Right ventricle myocardium inferior (tissue), 1 donor: ENCODE measurements at regions not wholly inside any gene's neighbourhood (a gene's known extent, or its start where the extent isn't known, plus 50 kb on each side); places are given as distances from the start of the nearest gene placed in this dataset.
"Not testable (repeated sequence)": the region's sequence is repeated elsewhere in the genome, so short reads cannot be mapped to it uniquely, and the experiment has no call there.

Source experiments
- ATAC-seq: fragments of 200-7000 bp; cut with Tn5 transposase; one replicate; pipeline ENCODE4 v1.9.1; 2020; ENCODE audit warnings: mild to moderate bottlenecking, moderate library complexity
- DNase-seq: peaks from one replicate; pipeline ENCODE4 v3.0.0; 2021; ENCODE audit errors: missing footprints
- intact Hi-C: fragments of 100-400 bp; cut with DNase I; formaldehyde crosslinking; loops from one replicate; pipeline ENCODE4 v1.11.0; 2022
- donor health status: DM: no; HTN: yes; CAD: no; lungs with severe emphysema.

DNA sequence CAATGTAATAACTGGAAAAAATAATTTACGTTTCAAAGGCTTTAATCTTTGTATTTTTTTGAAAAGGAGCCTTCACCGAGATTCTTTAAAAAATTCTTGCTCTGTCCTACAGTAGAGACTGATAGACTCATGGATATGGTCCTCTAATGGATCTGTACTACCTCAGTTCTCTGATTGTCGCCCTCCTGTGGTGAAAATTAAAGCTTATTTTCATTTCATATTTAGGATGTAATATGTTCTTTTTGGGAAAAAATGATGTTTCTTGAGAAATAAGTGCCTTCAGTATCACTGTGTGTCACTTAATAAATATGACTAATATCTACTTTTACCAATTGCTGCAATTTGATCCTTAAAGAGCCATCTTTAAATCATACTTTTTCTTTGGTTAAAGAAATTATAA, 4593.3 kb upstream of the OR11H1 start:
- DNase-seq, ATAC-seq, intact Hi-C loops: not testable (repeated sequence)

DNA sequence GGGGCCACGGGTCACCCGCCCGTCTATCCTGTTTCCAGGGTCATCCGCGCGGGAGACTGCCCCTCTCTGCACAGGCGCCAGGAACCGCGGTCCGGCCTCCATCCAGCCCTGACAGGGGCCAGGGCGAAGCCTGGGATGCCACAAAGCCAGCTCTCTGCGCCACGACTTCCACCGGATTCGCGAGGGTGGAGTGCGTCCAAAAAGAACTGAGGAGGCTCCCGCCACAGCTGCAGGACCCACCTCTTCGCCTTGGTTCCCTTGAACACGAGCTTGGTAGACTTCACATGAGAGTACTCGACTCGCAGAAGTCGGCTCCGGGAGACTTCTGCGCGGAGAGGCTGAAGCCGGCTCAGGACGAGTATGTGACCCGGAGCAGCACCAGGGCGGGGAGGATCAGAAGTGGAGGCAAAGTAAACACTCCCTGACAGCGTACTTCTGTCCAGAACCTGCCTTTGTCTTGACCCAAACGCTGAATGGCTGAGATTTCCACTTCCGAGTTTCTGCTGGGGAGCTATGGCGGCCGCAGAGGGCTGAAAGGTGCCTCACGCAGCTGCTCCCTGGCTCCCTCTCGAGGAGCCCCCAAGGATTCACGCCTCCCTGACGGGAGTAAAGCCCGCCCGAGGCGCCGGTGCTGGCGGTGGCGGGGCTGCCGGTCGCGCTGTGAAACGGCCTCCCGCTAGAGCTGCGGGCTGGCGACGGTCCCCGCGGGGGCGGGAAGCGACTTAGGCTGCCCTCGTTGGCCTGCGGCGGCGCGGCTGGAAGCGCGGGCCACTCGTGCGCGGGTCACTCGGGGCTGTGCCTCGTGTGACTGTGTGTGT, 4566.7 kb upstream of the OR11H1 start:
- intact Hi-C loops, result no loop called here
- DNase-seq, result peak; percentile 41
- no peak for ATAC-seq

DNA sequence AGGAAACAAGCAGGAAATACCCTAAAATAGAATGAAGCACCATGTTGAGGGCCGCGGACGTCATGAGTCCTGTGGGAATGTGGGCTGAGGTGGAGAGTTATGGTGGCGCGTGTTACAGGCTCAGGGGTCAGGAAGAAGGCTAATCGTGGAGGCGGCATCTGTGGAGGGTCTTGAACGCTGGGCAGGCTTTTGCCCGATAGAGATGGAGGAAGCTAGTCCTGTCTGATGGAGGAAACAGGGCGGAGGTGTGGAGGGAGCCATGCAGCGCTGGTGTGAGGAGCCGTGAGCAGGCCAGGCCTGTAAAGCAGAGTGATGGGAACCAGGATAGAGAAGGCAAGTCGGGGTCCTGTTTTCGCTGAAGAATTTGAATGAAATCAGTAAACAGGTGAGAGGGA, 4566.1 kb upstream of the OR11H1 start:
- DNase-seq, ATAC-seq, intact Hi-C loops: not testable (repeated sequence)
